ENCODE measurements at regions not wholly inside any gene's neighbourhood (a gene's known extent, or its start where the extent isn't known, plus 50 kb on each side); places are given as distances from the start of the nearest gene placed in this dataset.

- H3K36me3 ChIP-seq (ENCODE audit: control insufficient read depth, insufficient read depth, low read length): no peaks in the 10 kb centered on the region
- H3K4me1 ChIP-seq (ENCODE audit: control insufficient read depth, insufficient read depth, low read length, poor library complexity, severe bottlenecking): no peaks in the 10 kb centered on the region
- no peak overlapping the region for H3K27ac ChIP-seq (ENCODE audit: low read depth, low read length, severe bottlenecking)
- H3K9me3 ChIP-seq (ENCODE audit: control insufficient read depth, low read length): no peaks in the 10 kb centered on the region
- WGBS, 2 experiments (ENCODE audit: insufficient coverage in 2 of 2): 75 to 88% methylated on average over 1 of the region's 1 CpG
- no peak overlapping the region for H3K4me3 ChIP-seq (ENCODE audit: extremely low read depth, insufficient read depth, low read length, poor library complexity, severe bottlenecking)
Observed at GRCh38 chr5:38031304-38031703, 191.5 kb upstream of the GDNF start.

DNA sequence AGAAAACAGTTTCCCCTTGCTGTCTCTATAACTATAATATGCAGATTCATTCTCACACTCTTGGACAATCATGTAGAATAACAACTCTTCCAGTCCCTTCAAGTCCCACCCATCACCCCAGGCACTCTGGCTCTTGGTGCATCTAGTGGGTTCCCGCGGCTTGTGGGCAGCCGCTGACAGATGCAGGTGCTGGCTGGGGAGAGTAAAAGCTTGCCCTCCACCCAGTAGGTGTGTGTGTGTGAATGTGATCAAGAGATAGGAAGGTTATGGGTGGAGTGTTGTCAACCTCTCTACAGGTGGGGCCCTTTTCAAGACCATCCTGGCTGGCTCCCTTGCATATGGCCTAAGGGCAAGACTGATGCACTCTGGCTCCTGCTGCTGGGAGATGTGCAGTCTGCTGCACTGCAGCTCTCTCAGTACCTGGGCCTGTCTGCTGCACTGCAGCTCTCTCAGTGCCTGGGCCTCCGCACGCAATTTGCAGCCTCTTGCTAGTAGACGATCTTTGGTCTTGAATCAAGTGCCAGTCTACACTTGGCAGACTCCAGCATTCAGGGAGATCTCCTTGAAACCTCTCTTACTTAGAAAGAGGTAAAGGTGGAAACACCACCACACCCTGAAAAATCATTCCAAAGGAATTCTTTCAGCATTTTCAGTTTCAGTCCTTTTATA, 189.7 kb upstream of the GDNF start:
- Histone ChIP-seq H3K4me1 (ENCODE audit: control insufficient read depth, insufficient read depth, low read length, poor library complexity, severe bottlenecking) (no peaks in the 10 kb centered on the region), H3K36me3 (ENCODE audit: control insufficient read depth, insufficient read depth, low read length) (no peaks in the 10 kb centered on the region), H3K9me3 (ENCODE audit: control insufficient read depth, low read length) (no peaks in the 10 kb centered on the region), H3K4me3 (ENCODE audit: extremely low read depth, insufficient read depth, low read length, poor library complexity, severe bottlenecking) (no peak overlapping the region), H3K27ac (ENCODE audit: low read depth, low read length, severe bottlenecking) (no peak overlapping the region)
- WGBS, 2 experiments (ENCODE audit: insufficient coverage in 2 of 2): 100% methylated on average over 3 of the region's 6 CpGs; no CpG with 5 or more reads in 1 of the 2 experiments

DNA sequence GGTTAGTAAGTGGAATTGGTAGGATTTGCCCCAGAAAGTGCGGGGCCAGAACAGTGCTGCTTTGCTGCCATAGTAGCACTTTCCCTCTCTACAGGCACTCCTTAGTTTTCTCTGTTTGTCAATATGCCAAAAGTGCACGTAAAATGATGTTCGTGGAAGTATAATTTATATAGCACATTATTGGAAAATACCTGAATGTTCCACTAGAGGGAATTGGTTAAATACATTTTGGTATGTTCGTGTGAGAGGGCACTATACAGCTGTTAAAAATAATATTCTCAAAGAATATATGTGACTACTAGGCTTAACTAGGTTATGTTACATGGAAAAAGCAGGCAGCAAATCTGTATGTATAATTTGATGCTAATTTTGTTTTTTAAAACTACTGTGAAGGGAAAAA, 184.0 kb upstream of the GDNF start:
- H3K27ac ChIP-seq (ENCODE audit: low read depth, low read length, severe bottlenecking): no peak overlapping the region
- no CpG with 5 or more reads among the region's 4 CpGs for WGBS, 2 experiments (ENCODE audit: insufficient coverage in 2 of 2)
- no peaks in the 10 kb centered on the region for H3K4me1 ChIP-seq (ENCODE audit: control insufficient read depth, insufficient read depth, low read length, poor library complexity, severe bottlenecking)
- H3K36me3 ChIP-seq (ENCODE audit: control insufficient read depth, insufficient read depth, low read length): no peaks in the 10 kb centered on the region
- no peaks in the 10 kb centered on the region for H3K9me3 ChIP-seq (ENCODE audit: control insufficient read depth, low read length)
- H3K4me3 ChIP-seq (ENCODE audit: extremely low read depth, insufficient read depth, low read length, poor library complexity, severe bottlenecking): no peak overlapping the region

GRCh38 chr5:38023371-38023770, 183.5 kb upstream of the GDNF start:
- Histone ChIP-seq H3K27ac (ENCODE audit: low read depth, low read length, severe bottlenecking) (no peak overlapping the region), H3K36me3 (ENCODE audit: control insufficient read depth, insufficient read depth, low read length) (no peaks in the 10 kb centered on the region), H3K4me1 (ENCODE audit: control insufficient read depth, insufficient read depth, low read length, poor library complexity, severe bottlenecking) (no peaks in the 10 kb centered on the region), H3K9me3 (ENCODE audit: control insufficient read depth, low read length) (no peaks in the 10 kb centered on the region), H3K4me3 (ENCODE audit: extremely low read depth, insufficient read depth, low read length, poor library complexity, severe bottlenecking) (no peak overlapping the region)
- 73 to 91% methylated on average over 2 to 3 of the region's 4 CpGs for WGBS, 2 experiments (ENCODE audit: insufficient coverage in 2 of 2)

DNA sequence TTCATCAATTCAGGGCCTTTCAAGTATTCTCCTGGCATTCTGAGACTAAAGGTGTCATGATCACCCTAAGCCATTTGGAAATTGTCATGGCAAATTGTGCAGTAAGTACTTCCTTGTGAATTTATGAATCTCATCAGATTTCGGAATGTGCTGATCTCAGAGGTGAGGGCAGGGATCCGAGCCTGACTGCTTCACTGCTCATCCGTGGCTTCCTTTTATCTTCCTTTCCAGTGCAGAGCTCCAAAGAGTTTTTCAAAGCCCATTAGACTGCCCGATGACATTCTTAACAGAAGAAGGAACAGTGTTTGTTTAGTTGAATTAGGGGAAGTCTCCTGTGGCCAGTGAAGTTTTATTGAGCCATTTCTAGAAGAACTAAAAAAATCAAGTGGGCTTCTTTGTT, 182.8 kb upstream of the GDNF start:
- 77% methylated on average over 3 of the region's 4 CpGs; no CpG with 5 or more reads in 1 of the 2 experiments for WGBS, 2 experiments (ENCODE audit: insufficient coverage in 2 of 2)
- no peak overlapping the region for H3K4me3 ChIP-seq (ENCODE audit: extremely low read depth, insufficient read depth, low read length, poor library complexity, severe bottlenecking)
- H3K27ac ChIP-seq (ENCODE audit: low read depth, low read length, severe bottlenecking): no peak overlapping the region
- H3K4me1 ChIP-seq (ENCODE audit: control insufficient read depth, insufficient read depth, low read length, poor library complexity, severe bottlenecking): no peaks in the 10 kb centered on the region
- no peaks in the 10 kb centered on the region for H3K9me3 ChIP-seq (ENCODE audit: control insufficient read depth, low read length)
- H3K36me3 ChIP-seq (ENCODE audit: control insufficient read depth, insufficient read depth, low read length): no peaks in the 10 kb centered on the region

DNA sequence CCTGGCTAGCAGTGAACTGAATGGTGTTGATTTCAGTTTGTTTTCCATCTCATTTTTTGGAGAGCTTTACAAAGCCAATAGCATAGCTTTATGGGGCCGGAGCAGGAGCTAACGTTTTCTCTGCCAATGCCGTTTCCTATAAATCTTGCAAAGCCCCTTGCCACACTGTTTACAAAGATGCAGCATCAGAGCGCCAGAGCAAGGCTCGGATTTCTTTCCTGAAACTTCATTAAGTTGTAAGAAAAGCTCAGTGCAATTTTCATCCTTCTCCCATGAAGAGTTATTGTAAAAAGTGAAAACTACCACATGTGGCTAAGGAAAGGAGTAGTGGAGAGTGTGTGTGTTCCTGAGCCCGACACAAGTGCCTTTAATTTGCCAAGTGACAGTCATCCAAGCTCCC, 178.2 kb upstream of the GDNF start:
- no peaks in the 10 kb centered on the region for H3K36me3 ChIP-seq (ENCODE audit: control insufficient read depth, insufficient read depth, low read length)
- H3K27ac ChIP-seq (ENCODE audit: low read depth, low read length, severe bottlenecking): no peak overlapping the region
- H3K4me1 ChIP-seq (ENCODE audit: control insufficient read depth, insufficient read depth, low read length, poor library complexity, severe bottlenecking): no peaks in the 10 kb centered on the region
- 91 to 97% methylated on average over 3 to 5 of the region's 6 CpGs for WGBS, 2 experiments (ENCODE audit: insufficient coverage in 2 of 2)
- no peaks in the 10 kb centered on the region for H3K9me3 ChIP-seq (ENCODE audit: control insufficient read depth, low read length)
- H3K4me3 ChIP-seq (ENCODE audit: extremely low read depth, insufficient read depth, low read length, poor library complexity, severe bottlenecking): no peak overlapping the region

DNA sequence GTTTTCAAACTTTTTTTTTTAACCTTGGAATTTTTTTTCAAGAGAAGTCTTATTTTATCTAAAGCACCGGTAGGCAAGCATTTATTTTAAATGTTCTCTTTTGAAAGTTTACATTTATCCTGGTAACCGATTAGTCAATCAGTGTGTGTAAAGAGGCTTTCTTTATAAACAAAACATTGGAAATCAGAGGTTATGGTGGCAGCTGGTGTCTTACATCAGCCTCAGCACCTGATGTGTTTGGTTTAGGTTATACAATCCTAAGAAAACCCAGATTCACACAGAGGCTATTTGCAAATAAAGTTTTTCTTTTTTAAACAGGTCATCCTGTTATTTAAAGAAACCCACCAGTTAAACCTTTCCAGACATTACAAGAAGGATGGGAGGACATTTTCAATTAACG, 173.3 kb upstream of the GDNF start:
- Histone ChIP-seq H3K4me3 (ENCODE audit: extremely low read depth, insufficient read depth, low read length, poor library complexity, severe bottlenecking) (no peak overlapping the region), H3K4me1 (ENCODE audit: control insufficient read depth, insufficient read depth, low read length, poor library complexity, severe bottlenecking) (no peaks in the 10 kb centered on the region), H3K9me3 (ENCODE audit: control insufficient read depth, low read length) (no peaks in the 10 kb centered on the region), H3K27ac (ENCODE audit: low read depth, low read length, severe bottlenecking) (no peak overlapping the region), H3K36me3 (ENCODE audit: control insufficient read depth, insufficient read depth, low read length) (no peaks in the 10 kb centered on the region)
- WGBS, 2 experiments (ENCODE audit: insufficient coverage in 2 of 2): no CpG with 5 or more reads among the region's 3 CpGs

GRCh38 chr5:38011668-38012188, 171.9 kb upstream of the GDNF start:
- Histone ChIP-seq H3K27ac (ENCODE audit: low read depth, low read length, severe bottlenecking) (no peak overlapping the region), H3K4me3 (ENCODE audit: extremely low read depth, insufficient read depth, low read length, poor library complexity, severe bottlenecking) (no peak overlapping the region), H3K36me3 (ENCODE audit: control insufficient read depth, insufficient read depth, low read length) (no peaks in the 10 kb centered on the region), H3K4me1 (ENCODE audit: control insufficient read depth, insufficient read depth, low read length, poor library complexity, severe bottlenecking) (no peaks in the 10 kb centered on the region), H3K9me3 (ENCODE audit: control insufficient read depth, low read length) (no peaks in the 10 kb centered on the region)
- 77 to 94% methylated on average over 2 to 3 of the region's 3 CpGs for WGBS, 2 experiments (ENCODE audit: insufficient coverage in 2 of 2)

- Histone ChIP-seq H3K27ac (ENCODE audit: low read depth, low read length, severe bottlenecking) (no peak overlapping the region), H3K36me3 (ENCODE audit: control insufficient read depth, insufficient read depth, low read length) (no peaks in the 10 kb centered on the region), H3K4me3 (ENCODE audit: extremely low read depth, insufficient read depth, low read length, poor library complexity, severe bottlenecking) (no peak overlapping the region), H3K9me3 (ENCODE audit: control insufficient read depth, low read length) (no peaks in the 10 kb centered on the region), H3K4me1 (ENCODE audit: control insufficient read depth, insufficient read depth, low read length, poor library complexity, severe bottlenecking) (no peaks in the 10 kb centered on the region)
- WGBS, 2 experiments (ENCODE audit: insufficient coverage in 2 of 2): 100% methylated on average over 1 to 2 of the region's 2 CpGs
Observed at GRCh38 chr5:38009749-38010358, 170.0 kb upstream of the GDNF start.

DNA sequence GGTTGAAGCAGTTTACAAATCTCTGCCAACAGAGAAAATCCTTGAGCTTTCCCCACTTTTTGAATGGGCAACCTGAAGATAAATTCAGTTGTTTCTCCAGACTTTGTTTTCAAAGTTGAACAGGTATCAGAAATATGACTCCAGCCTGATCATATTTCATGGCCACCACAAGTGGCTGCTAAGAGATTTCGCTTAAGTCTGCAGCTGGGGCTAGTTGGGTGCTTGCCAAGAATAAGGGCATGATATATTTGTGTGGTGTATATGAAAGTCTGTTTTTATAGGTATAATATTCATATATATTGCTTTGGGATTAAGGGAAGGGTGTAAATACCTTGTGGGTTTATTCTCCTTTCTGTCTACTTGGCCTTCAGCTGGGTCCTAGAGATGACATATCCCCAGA, 168.4 kb upstream of the GDNF start:
- no peaks in the 10 kb centered on the region for H3K36me3 ChIP-seq (ENCODE audit: control insufficient read depth, insufficient read depth, low read length)
- WGBS, 2 experiments (ENCODE audit: insufficient coverage in 2 of 2): 60% methylated on average over 1 of the region's 1 CpG; no CpG with 5 or more reads in 1 of the 2 experiments
- H3K4me3 ChIP-seq (ENCODE audit: extremely low read depth, insufficient read depth, low read length, poor library complexity, severe bottlenecking): no peak overlapping the region

DNA sequence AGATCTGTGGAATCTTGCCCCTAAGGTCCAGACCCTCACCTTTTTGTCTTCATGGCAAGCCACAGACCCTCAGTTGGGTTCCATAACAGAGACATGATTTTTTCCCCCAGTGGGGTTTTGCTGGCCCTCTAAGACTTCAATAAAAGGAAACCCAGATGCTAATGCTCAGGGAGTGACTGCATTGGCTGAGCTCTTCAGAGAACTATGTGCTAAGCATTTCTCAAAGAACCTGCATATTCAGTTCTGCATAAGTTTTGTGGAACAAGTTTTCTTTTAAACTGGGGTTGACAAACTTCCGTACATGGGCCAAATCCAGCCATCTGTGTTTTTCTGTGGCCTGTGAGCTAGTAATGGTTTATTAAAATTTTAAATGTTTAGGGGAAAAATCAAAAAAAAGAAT, 159.8 kb upstream of the GDNF start:
- H3K9me3 ChIP-seq (ENCODE audit: control insufficient read depth, low read length): no peaks in the 10 kb centered on the region
- no peaks in the 10 kb centered on the region for H3K36me3 ChIP-seq (ENCODE audit: control insufficient read depth, insufficient read depth, low read length)
- no peak overlapping the region for H3K4me3 ChIP-seq (ENCODE audit: extremely low read depth, insufficient read depth, low read length, poor library complexity, severe bottlenecking)
- no peaks in the 10 kb centered on the region for H3K4me1 ChIP-seq (ENCODE audit: control insufficient read depth, insufficient read depth, low read length, poor library complexity, severe bottlenecking)
- no peak overlapping the region for H3K27ac ChIP-seq (ENCODE audit: low read depth, low read length, severe bottlenecking)
- WGBS, 2 experiments (ENCODE audit: insufficient coverage in 2 of 2): no CpG with 5 or more reads among the region's 1 CpG

More for the DNA sequence above, 168.4 kb upstream of the GDNF start:
- Histone ChIP-seq H3K9me3 (ENCODE audit: control insufficient read depth, low read length) (no peaks in the 10 kb centered on the region), H3K27ac (ENCODE audit: low read depth, low read length, severe bottlenecking) (no peak overlapping the region), H3K4me1 (ENCODE audit: control insufficient read depth, insufficient read depth, low read length, poor library complexity, severe bottlenecking) (no peaks in the 10 kb centered on the region)

All from mesodermal cell (in vitro differentiated cells).